HepG2 (cell line): ENCODE measurements at regions not wholly inside any gene's neighbourhood (a gene's known extent, or its start where the extent isn't known, plus 50 kb on each side); places are given as distances from the start of the nearest gene placed in this dataset.

Experiments used
- ATAC-seq: fragments of 200-7000 bp; cut with Tn5 transposase; 3 replicates; pipeline ENCODE4 v1.9.1; 2020; ENCODE audit warnings: mild to moderate bottlenecking, moderate library complexity
- BruUV-seq: library from RNA; stranded (reverse); fragments of 400-500 nt; replicated peaks from 2 replicates; lab custom pipeline; 2021; lab: Mats Ljungman, UMichigan
- CTCF ChIA-PET: fragments of 300-600 bp; formaldehyde crosslinking; extraction: SDS; loops from one replicate; lab custom pipeline; 2021; ENCODE audit warnings: low total read pairs, inconsistent platforms, low intra/inter-chr PET ratio; lab: Yijun Ruan, JAX
- POLR2A ChIA-PET: fragments of 350-600 bp; sonication (Branson Sonifier 250); formaldehyde crosslinking; loops from one replicate; lab custom pipeline; 2020; ENCODE audit warnings: antibody characterized with exemption, inconsistent platforms; lab: Yijun Ruan, JAX
- DNase-seq: peaks from one replicate; pipeline ENCODE4 v3.0.0-alpha.2; 2015; ENCODE audit warnings: low spot score
- FAIRE-seq: peaks from 3 replicates; lab custom pipeline; 2011; peaks lifted over from hg19 to GRCh38; lab: Jason Lieb, UNC
- H2AFZ ChIP-seq: one replicate; pipeline ENCODE4 v1.6.1; 2011; ENCODE audit warnings: low read length, inconsistent platforms
- H3K27ac ChIP-seq: fragments of 300-600 bp; 3 replicates; pipeline ENCODE4 v1.8.0; 2011; ENCODE audit warnings: mixed run types, mild to moderate bottlenecking, mixed read lengths, low read length, inconsistent platforms; ENCODE audit not compliant: insufficient read depth; ENCODE audit errors: extremely low read length
- H3K27me3 ChIP-seq, 2 experiments: fragments of 200-600 bp in 1 of 2; 2 replicates in 1 of 2; 3 replicates in 1 of 2; pipeline versions ENCODE4 v1.6.0 to v1.8.0; 2011; ENCODE audit warnings: low read length in 2 of 2, mild to moderate bottlenecking in 2 of 2, moderate library complexity in 2 of 2, inconsistent platforms in 1 of 2; ENCODE audit not compliant: insufficient read depth in 2 of 2, control insufficient read depth in 1 of 2
- H3K36me3 ChIP-seq, 2 experiments: fragments of 200-600 bp in 1 of 2; replicated peaks in 1 of 2; 2 replicates in 1 of 2; 3 replicates in 1 of 2; pipeline versions ENCODE4 v1.5.1 to v1.8.0; 2011; ENCODE audit warnings: low read length in 2 of 2, inconsistent platforms in 1 of 2; ENCODE audit not compliant: insufficient read depth in 2 of 2, control insufficient read depth in 1 of 2
- H3K4me1 ChIP-seq: 2 replicates; pipeline ENCODE4 v1.5.1; 2012; ENCODE audit warnings: low read length, inconsistent platforms; ENCODE audit not compliant: insufficient read depth
- H3K4me2 ChIP-seq: 2 replicates; pipeline ENCODE4 v1.6.0; 2011; ENCODE audit warnings: low read depth, low read length, inconsistent platforms
- H3K4me3 ChIP-seq, 3 experiments: fragments of 200-600 bp in 1 of 3; sonication (generic), shearing (Covaris generic) in 1 of 3; replicated peaks in 1 of 3; 2 replicates each; pipeline ENCODE4 v1.5.1; 2011 to 2016; ENCODE audit warnings: low read length in 3 of 3, inconsistent platforms in 2 of 3, low read depth in 2 of 3, mild to moderate bottlenecking in 2 of 3, control low read depth in 1 of 3, mixed read lengths in 1 of 3; ENCODE audit not compliant: insufficient read depth in 1 of 3
- H3K79me2 ChIP-seq: one replicate; pipeline ENCODE4 v1.6.1; 2011; ENCODE audit warnings: low read length, inconsistent platforms; ENCODE audit not compliant: insufficient read depth
- H3K9ac ChIP-seq: 2 replicates; pipeline ENCODE4 v1.6.0; 2011; ENCODE audit warnings: mild to moderate bottlenecking, low read depth, low read length, inconsistent platforms; ENCODE audit not compliant: insufficient read depth
- H3K9me3 ChIP-seq: 2 replicates; pipeline ENCODE4 v1.5.1; 2012; ENCODE audit warnings: mild to moderate bottlenecking, low read length
- H4K20me1 ChIP-seq: 2 replicates; pipeline ENCODE4 v1.6.0; 2011; ENCODE audit warnings: inconsistent platforms, mild to moderate bottlenecking, low read length, moderate library complexity; ENCODE audit not compliant: insufficient read depth
- CSRNP2 ChIP-seq: sonication (generic); formaldehyde crosslinking; conservative IDR thresholded peaks from 2 replicates; pipeline ENCODE4 v1.8.0; 2022; ENCODE audit warnings: low read depth, missing genetic modification reagents
- DBP ChIP-seq: sonication (generic); formaldehyde crosslinking; IDR thresholded peaks from 2 replicates; pipeline ENCODE4 v1.4.0; 2020; ENCODE audit warnings: missing genetic modification reagents; ENCODE audit errors: not compliant biosample characterization
- ETS1 ChIP-seq: sonication (generic); formaldehyde crosslinking; IDR thresholded peaks from 2 replicates; pipeline ENCODE4 v1.4.0; 2020; ENCODE audit warnings: missing genetic modification reagents
- ETV5 ChIP-seq: IDR thresholded peaks from 2 replicates; pipeline ENCODE4 v1.6.1; 2018; ENCODE audit warnings: missing biosample characterization, missing genetic modification reagents, inconsistent platforms, borderline replicate concordance
- ISL2 ChIP-seq: sonication (generic); formaldehyde crosslinking; IDR thresholded peaks from 2 replicates; pipeline ENCODE4 v1.5.0; 2020; ENCODE audit warnings: missing genetic modification reagents
- MAFK ChIP-seq, 2 experiments: IDR thresholded peaks in 1 of 2; conservative IDR thresholded peaks in 1 of 2; 2 replicates each; pipeline ENCODE4 v1.6.1; 2011; ENCODE audit warnings: improper control_type of control experiment in 2 of 2, low read length in 2 of 2
- NR2C2 ChIP-seq: sonication (generic); formaldehyde crosslinking; IDR thresholded peaks from 2 replicates; pipeline ENCODE4 v1.4.0; 2020; ENCODE audit warnings: missing genetic modification reagents, mild to moderate bottlenecking, moderate library complexity, borderline replicate concordance
- ZNF503 ChIP-seq: sonication (generic); formaldehyde crosslinking; IDR thresholded peaks from 2 replicates; pipeline ENCODE4 v1.4.0; 2020; ENCODE audit warnings: missing genetic modification reagents
- ZNF570 ChIP-seq: sonication (generic); formaldehyde crosslinking; IDR thresholded peaks from 2 replicates; pipeline ENCODE4 v1.4.0; 2020; ENCODE audit warnings: mild to moderate bottlenecking, missing genetic modification reagents, borderline replicate concordance
- ZNF761 ChIP-seq: sonication (generic); formaldehyde crosslinking; conservative IDR thresholded peaks from 2 replicates; pipeline ENCODE4 v1.4.0; 2020; ENCODE audit warnings: mild to moderate bottlenecking, missing genetic modification reagents
- WGBS: methylation state at CpG from one replicate; pipeline ENCODE4 v1.1.6; 2017; ENCODE audit warnings: low lambda C conversion rate; 5-methylcytosine and 5-hydroxymethylcytosine counted together
- in situ Hi-C: cut with HindIII; loops from 2 replicates; pipeline ENCODE4 v1.10.0; 2017; ENCODE audit warnings: low pct_unique_long_range_greater_than_20kb; ENCODE audit not compliant: extremely low pct_ligation_motif_present
- intact Hi-C: fragments of 100-400 bp; cut with micrococcal nuclease; formaldehyde crosslinking; loops from one replicate; pipeline ENCODE4 v1.10.0; 2022; ENCODE audit not compliant: unreplicated experiment

GRCh38 chr16:64060631-64061030 is 1061.2 kb downstream of the CDH11 start:
- H3K79me2 ChIP-seq = no peaks in the 10 kb centered on the region
- WGBS = 14% methylated on average over 3 of the region's 3 CpGs
- TF ChIP-seq MAFK (conservative IDR thresholded peaks at IDR 0.05 in 1 of 2, IDR thresholded peaks at IDR 0.05 in 1 of 2; ENCODE audit: low read length in 2 of 2) (peak in 1 of 2 experiments; percentile 23; a peak in 1 of 4 replicates), ZNF570 (CRISPR knock-in tag) (no peak)
- no peak overlapping the region for H3K9ac ChIP-seq
- H3K4me2 ChIP-seq = no peak overlapping the region
- H3K4me3 ChIP-seq = no peak overlapping the region
- intact Hi-C loops (no loop called here), in situ Hi-C loops (no loop called here)
- no peaks in the 10 kb centered on the region for H3K4me1 ChIP-seq
- DNase-seq (no peak), ATAC-seq (no peak), FAIRE-seq (no peak)
- no peak overlapping the region for H2AFZ ChIP-seq
- CTCF ChIA-PET = no interaction called here
- no peaks in the 10 kb centered on the region for H3K9me3 ChIP-seq
- H3K36me3 ChIP-seq = no peaks in the 10 kb centered on the region
- H3K27me3 ChIP-seq = no peaks in the 10 kb centered on the region
- POLR2A ChIA-PET = no interaction called here
- H3K27ac ChIP-seq = no peak overlapping the region
- no peaks in the 10 kb centered on the region for H4K20me1 ChIP-seq
- BruUV-seq = no TSS peak

GRCh38 chr16:64058685-64059084 is 1063.2 kb downstream of the CDH11 start:
- FAIRE-seq = no peak
- CTCF ChIA-PET = no interaction called here
- no peak for TF ChIP-seq DBP
- no peak for TF ChIP-seq ETS1 (CRISPR knock-in tag)
- TF ChIP-seq ZNF503 (CRISPR knock-in tag) = no peak
- no peak for TF ChIP-seq ETV5 (CRISPR knock-in tag)
- no peak for TF ChIP-seq NR2C2 (CRISPR knock-in tag)
- TF ChIP-seq ZNF761 (CRISPR knock-in tag) = no peak
- no peak for TF ChIP-seq ISL2 (CRISPR knock-in tag)
- no peak for TF ChIP-seq CSRNP2 (CRISPR knock-in tag)

More at GRCh38 chr16:64058685-64059084, 1063.2 kb downstream of the CDH11 start:
- BruUV-seq = no TSS peak
- no peaks in the 10 kb centered on the region for H3K9me3 ChIP-seq
- no peak overlapping the region for H2AFZ ChIP-seq
- H3K36me3 ChIP-seq = no peaks in the 10 kb centered on the region
- H3K79me2 ChIP-seq = no peaks in the 10 kb centered on the region
- ATAC-seq (no peak), DNase-seq (no peak)
- no peaks in the 10 kb centered on the region for H3K27me3 ChIP-seq
- 6% methylated on average over 3 of the region's 3 CpGs for WGBS
- intact Hi-C loops (no loop called here), in situ Hi-C loops (loop anchor here (10.0 kb wide), 1 partner anchor 694 kb away; no protein-coding TSS in a partner anchor)
- no peaks in the 10 kb centered on the region for H3K4me1 ChIP-seq
- H3K4me2 ChIP-seq = no peak overlapping the region
- no peaks in the 10 kb centered on the region for H4K20me1 ChIP-seq
- no peak overlapping the region for H3K27ac ChIP-seq
- H3K9ac ChIP-seq = no peak overlapping the region
- H3K4me3 ChIP-seq = no peak overlapping the region
- POLR2A ChIA-PET = no interaction called here
